GM12865 (cell line): ENCODE measurements at regions not wholly inside any gene's neighbourhood (a gene's known extent, or its start where the extent isn't known, plus 50 kb on each side); places are given as distances from the start of the nearest gene placed in this dataset.

Experiments
- DNase-seq: peaks from one replicate; pipeline ENCODE4 v3.0.0; 2010; ENCODE audit warnings: low read depth
- H3K4me3 ChIP-seq: 2 replicates; pipeline ENCODE4 v1.5.1; 2011; ENCODE audit warnings: mild to moderate bottlenecking, low read depth, low read length, control low read depth
- CTCF ChIP-seq: IDR thresholded peaks from 2 replicates; pipeline ENCODE4 v1.5.1; 2011; ENCODE audit warnings: low read length, control low read depth, low read depth, inconsistent platforms; ENCODE audit not compliant: insufficient read depth; ENCODE audit errors: missing control alignments

- DNase-seq = no peak
- TF ChIP-seq CTCF = no peak
- no peak overlapping the region for H3K4me3 ChIP-seq
Measured at GRCh38 chr5:86894056-86894455, 276.3 kb downstream of the COX7C start.

- no peak for DNase-seq
- H3K4me3 ChIP-seq = no peak overlapping the region
- TF ChIP-seq CTCF = no peak
Measured at GRCh38 chr5:86896916-86897315, 279.2 kb downstream of the COX7C start.

- no peak for DNase-seq
- H3K4me3 ChIP-seq = no peak overlapping the region
- TF ChIP-seq CTCF = no peak
Measured at GRCh38 chr5:86909418-86910295, 291.9 kb downstream of the COX7C start.

GRCh38 chr5:86917117-86917579 lies 299.4 kb downstream of the COX7C start:
- no peak overlapping the region for H3K4me3 ChIP-seq
- DNase-seq = peak; percentile 9
- no peak for TF ChIP-seq CTCF

GRCh38 chr5:86918246-86918645 lies 300.5 kb downstream of the COX7C start:
- no peak for TF ChIP-seq CTCF
- no peak for DNase-seq
- H3K4me3 ChIP-seq = no peak overlapping the region

- no peak overlapping the region for H3K4me3 ChIP-seq
- TF ChIP-seq CTCF = no peak
- no peak for DNase-seq
Measured at GRCh38 chr5:86926033-86926432, 308.3 kb downstream of the COX7C start.
